Spleen (tissue), 7 donors: ENCODE measurements at regions not wholly inside any gene's neighbourhood (a gene's known extent, or its start where the extent isn't known, plus 50 kb on each side); places are given as distances from the start of the nearest gene placed in this dataset.

Source experiments
- CTCF ChIP-seq, 11 experiments: fragments of 200-600 bp in 7 of 11; fragments of 450-650 bp in 4 of 11; sonication (generic) in 4 of 11; IDR thresholded peaks in 8 of 11; conservative IDR thresholded peaks in 3 of 11; 1 replicate in 7 of 11; 2 replicates in 4 of 11; pipeline versions ENCODE4 v1.4.0 to v1.8.0; 2016 to 2021; ENCODE audit warnings: antibody characterized with exemption in 11 of 11, inconsistent platforms in 4 of 11, mild to moderate bottlenecking in 1 of 11
- POLR2A ChIP-seq, 3 donors: fragments of 450-650 bp; IDR thresholded peaks; one replicate each; pipeline ENCODE4 v1.5.1; 2017; ENCODE audit warnings: antibody characterized with exemption in 3 of 3, mild to moderate bottlenecking in 1 of 3
- POLR2AphosphoS5 ChIP-seq, 3 donors: sonication (generic); formaldehyde crosslinking; IDR thresholded peaks; one replicate each; pipeline ENCODE4 v1.5.1; 2017; ENCODE audit warnings: antibody characterized with exemption in 3 of 3
- donor health status: DM: no; HTN: no; CAD: no; lungs with moderate emphysema.
- donor health status: DM: no; HTN: no; CAD: no.
- donor health status: DM: no; HTN: no; CAD: no.

- TF ChIP-seq POLR2AphosphoS5 (IDR thresholded peaks at IDR 0.05) = no peak
- TF ChIP-seq CTCF (IDR thresholded peaks at IDR 0.05 in 8 of 11, conservative IDR thresholded peaks at IDR 0.05 in 3 of 11) = no peak
- TF ChIP-seq POLR2A (IDR thresholded peaks at IDR 0.05) = no peak
Observed at GRCh38 chr5:3191585-3191984, 404.0 kb upstream of the IRX1 start.
